ENCODE measurements at regions not wholly inside any gene's neighbourhood (a gene's known extent, or its start where the extent isn't known, plus 50 kb on each side); places are given as distances from the start of the nearest gene placed in this dataset.

GRCh38 chr4:181477591-181477990, 765.6 kb upstream of the TENM3 start:
- intact Hi-C loops (cut with DNase I), result no loop called here
- DNase-seq, result no peak

DNA sequence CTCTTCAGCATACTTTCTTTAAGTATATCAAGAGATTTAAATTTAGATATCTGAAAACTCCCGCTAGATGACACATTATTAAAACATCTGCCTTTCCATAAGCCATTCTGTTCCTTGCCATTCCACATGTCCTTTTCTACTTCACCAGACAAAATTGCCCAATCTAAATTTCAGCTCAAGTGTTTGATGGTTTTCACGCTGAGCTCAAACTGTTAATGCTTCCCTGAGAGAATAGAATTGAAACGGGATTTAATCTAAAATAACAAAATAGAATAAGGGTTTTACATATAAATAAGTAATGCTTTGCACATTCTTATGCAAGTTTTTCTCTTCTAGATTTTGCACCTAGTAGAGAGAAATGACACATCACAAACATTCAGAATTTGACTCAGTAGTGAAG, 764.5 kb upstream of the TENM3 start:
- intact Hi-C loops (cut with DNase I), result no loop called here

GRCh38 chr4:181479141-181479540, 764.1 kb upstream of the TENM3 start:
- intact Hi-C loops (cut with DNase I), result no loop called here
- DNase-seq, result no peak

More for the DNA sequence above, 764.5 kb upstream of the TENM3 start:
- no peak for DNase-seq

DNA sequence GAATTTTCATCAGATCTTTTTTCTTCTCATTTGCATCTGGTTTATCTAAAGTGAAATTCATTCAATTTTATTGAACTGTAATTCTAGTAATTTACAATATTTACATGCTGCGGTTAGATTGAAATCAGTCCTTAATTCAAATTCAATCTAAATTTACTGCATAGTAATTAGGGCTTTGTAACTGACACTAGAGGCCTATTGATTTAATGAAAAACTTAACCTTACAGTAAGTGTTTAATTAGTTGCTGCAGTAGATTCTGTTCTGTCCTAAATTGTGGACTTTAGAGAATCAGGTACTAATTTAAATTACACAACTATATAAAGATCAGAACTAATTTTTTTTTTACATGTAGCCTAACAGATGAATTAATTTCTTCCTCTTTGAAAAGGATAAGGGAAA, 758.8 kb upstream of the TENM3 start:
- intact Hi-C loops (cut with DNase I), result no loop called here
- DNase-seq, result no peak

- DNase-seq, result no peak
- intact Hi-C loops (cut with DNase I), result no loop called here
These were observed 754.3 kb upstream of the TENM3 start for GRCh38 chr4:181488926-181489325.

GRCh38 chr4:181498148-181498547, 745.1 kb upstream of the TENM3 start:
- DNase-seq, result no peak
- intact Hi-C loops (cut with DNase I), result no loop called here

DNA sequence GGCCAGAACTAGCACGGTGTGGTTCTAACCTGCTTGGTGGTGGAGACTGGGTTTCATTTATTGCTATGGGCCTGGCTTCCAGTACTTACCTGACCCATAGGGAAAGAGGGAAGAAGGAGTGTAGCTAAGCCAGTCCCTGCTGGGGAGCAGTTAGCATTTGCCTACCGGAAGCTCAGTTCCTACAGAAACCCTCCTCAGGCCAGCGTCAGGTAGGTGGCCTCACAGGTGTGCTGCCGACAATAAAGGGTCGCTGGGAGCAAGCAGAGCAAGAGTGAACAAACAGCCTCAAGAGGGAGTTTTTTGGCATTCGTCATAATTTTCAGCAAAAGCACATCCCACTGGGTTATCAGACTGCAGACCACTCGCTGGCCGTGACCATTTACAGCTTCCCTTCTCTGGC, 740.6 kb upstream of the TENM3 start:
- intact Hi-C loops (cut with DNase I), result no loop called here
- no peak for DNase-seq

GRCh38 chr4:181503687-181504390, 739.4 kb upstream of the TENM3 start:
- intact Hi-C loops (cut with DNase I), result no loop called here

DNA sequence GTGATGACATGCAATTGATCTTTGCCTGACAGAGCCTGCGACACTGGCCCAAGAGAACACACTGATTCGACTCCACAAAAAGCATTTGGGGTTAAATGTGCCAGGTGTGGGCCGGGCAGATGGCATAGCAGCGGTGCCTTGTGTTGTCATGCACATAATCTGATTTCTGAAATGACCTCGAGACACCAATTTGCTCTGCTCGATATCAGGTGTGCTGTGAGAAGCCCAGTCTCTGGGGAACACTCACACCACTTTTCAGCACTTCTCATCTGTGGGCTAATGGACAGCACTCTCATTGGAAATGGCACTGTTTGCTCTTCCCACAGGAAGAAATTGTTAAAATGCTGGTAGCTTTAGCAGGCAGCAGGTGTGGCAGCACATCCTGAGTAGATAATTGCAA, 738.3 kb upstream of the TENM3 start:
- intact Hi-C loops (cut with DNase I), result no loop called here
- no peak for DNase-seq

More at GRCh38 chr4:181503687-181504390, 739.4 kb upstream of the TENM3 start:
- no peak for DNase-seq

DNA sequence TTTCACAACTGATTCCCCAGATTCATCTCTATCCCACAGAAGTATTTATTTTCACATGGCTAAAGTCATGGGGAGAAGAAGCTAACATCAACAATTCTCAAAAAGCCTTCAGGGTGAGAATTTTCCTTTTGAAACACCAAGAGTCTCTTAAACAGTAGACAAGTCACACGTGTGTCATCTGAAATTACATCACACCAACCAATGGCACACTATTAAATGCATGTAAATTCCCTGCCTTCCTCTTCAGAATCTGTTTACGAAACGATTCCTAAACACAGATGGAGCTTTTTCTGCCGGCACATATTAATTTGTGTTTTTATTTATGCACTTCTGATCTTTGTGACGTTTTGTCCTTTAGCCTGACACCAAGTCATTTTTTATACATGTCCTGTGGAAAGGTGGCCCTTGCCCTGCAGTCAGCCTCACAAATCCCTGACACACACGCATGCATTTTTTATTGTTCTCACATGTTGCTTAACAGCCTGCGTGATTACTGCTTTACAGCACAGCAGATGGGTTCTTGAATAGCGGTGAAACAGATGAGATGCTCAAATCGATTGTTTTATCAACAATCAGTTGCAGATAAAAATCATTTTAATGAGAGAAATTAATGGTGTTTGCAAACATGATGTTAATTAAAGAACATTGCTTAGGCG, 735.9 kb upstream of the TENM3 start:
- DNase-seq, result no peak
- intact Hi-C loops (cut with DNase I), result no loop called here

DNA sequence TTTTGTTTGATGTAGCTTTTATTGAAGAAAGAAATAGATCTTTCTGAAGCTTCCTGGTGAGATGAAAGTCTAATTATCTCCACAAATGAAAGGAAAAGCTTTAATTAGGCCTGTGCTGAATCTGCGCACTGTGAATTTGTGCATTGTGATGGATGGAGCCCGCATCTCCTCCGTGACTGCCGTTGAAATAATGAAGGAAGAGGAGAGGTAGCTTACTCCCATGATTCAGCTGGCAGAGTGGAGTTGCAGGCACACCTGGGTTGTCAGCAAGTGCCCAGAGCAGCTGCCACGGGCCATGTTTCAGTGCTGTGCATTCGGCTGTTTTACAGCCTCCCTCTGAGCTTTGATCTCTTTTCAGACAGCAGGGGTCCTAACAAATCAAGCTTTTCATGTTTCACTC, 735.3 kb upstream of the TENM3 start:
- DNase-seq, result no peak
- intact Hi-C loops (cut with DNase I), result no loop called here

- intact Hi-C loops (cut with DNase I), result no loop called here
- no peak for DNase-seq
These were observed 734.6 kb upstream of the TENM3 start for GRCh38 chr4:181508601-181509000.

- intact Hi-C loops (cut with DNase I), result no loop called here
- no peak for DNase-seq
These were observed 734.1 kb upstream of the TENM3 start for GRCh38 chr4:181509073-181509472.

DNA sequence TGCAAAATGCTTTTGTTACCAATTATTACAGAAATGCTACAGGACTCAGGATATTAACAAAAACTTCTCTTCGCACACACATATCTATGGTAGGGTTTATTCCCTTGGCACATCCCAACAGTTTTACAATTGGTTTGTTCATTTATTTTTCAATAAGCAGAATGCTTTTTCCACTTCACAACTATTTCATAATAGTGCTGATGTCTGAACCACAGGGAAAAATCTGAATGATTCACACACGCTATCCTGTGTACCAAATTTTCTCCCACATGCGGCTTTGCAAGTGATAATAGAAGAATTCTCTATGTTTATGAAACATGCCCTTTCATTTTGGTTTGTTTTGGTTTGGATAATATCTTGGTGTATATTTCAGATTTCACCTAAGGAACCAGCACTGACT, 725.7 kb upstream of the TENM3 start:
- intact Hi-C loops (cut with DNase I), result no loop called here
- no peak for DNase-seq

- intact Hi-C loops (cut with DNase I), result no loop called here
- DNase-seq, result no peak
These were observed 722.4 kb upstream of the TENM3 start for GRCh38 chr4:181520790-181521189.

DNA sequence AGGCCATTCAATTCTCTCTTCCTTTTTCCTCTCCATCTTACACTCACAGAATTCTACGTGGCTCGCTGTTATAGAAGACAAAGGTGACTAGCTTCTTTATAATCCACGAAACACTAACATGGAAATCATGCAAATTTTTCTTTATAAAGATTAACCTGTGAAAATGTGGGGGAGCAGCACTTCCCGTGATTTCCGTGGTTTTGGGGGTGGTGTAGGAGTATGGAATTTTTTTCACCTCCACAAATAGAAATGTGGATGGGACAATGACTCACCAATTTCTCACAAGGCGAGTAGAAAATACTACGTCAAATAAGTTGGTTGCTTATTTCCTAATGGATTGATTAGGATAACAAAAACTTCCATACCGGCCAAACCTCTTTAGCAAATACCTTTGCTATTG, 719.2 kb upstream of the TENM3 start:
- intact Hi-C loops (cut with DNase I), result no loop called here
- no peak for DNase-seq

DNA sequence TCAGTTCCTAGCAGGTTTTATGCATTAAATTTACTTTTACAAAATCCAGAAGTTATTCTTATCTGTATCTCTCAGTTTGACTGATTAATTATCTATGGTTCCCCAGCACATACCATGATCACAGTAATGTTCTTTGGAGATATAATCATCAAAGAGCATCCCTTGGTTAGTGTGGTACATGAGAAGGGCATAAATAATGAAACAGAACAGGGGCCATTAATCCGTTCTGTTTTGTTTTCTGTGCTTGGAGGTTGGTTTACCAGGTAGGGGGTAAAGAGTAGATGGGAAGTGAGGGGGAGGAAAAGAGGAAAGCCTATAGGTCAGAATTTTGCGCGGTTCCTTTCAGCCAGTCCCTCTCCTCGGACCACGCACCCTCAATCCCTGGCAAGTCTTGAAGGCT, 718.7 kb upstream of the TENM3 start:
- intact Hi-C loops (cut with DNase I), result no loop called here

GRCh38 chr4:181525634-181526033, 717.6 kb upstream of the TENM3 start:
- intact Hi-C loops (cut with DNase I), result loop anchor here (5.0 kb wide), 1 partner anchor 698 kb away; no protein-coding TSS in a partner anchor

More for the DNA sequence above, 718.7 kb upstream of the TENM3 start:
- no peak for DNase-seq

GRCh38 chr4:181528570-181529184, 714.5 kb upstream of the TENM3 start:
- DNase-seq, result peak; percentile 46 to 95 (median 78)
- intact Hi-C loops (cut with DNase I), result loop anchor here (1.0 to 5.0 kb wide), 2 partner anchors 385 to 701 kb away; no protein-coding TSS in a partner anchor

More at GRCh38 chr4:181525634-181526033, 717.6 kb upstream of the TENM3 start:
- no peak for DNase-seq

DNA sequence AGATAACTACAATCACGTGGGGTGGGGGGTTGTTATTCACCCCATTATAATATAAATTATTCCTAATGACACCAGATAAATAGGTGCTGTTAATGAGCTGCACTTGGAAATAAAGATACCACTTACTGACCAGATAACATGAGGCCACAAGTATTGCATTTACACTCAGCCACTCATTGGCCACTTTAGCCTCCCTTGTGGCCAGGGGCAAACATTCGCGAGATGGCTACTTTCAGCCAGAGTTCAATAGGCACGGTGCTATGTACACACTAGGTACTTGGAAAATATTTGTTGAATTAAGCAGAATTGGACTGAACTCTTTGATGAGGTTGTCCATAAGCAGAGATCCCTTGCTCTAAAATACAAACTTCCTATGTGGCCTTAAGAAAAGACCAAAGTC, 713.7 kb upstream of the TENM3 start:
- DNase-seq, result no peak
- intact Hi-C loops (cut with DNase I), result loop anchor here (5.0 kb wide), 1 partner anchor 702 kb away; no protein-coding TSS in a partner anchor

DNA sequence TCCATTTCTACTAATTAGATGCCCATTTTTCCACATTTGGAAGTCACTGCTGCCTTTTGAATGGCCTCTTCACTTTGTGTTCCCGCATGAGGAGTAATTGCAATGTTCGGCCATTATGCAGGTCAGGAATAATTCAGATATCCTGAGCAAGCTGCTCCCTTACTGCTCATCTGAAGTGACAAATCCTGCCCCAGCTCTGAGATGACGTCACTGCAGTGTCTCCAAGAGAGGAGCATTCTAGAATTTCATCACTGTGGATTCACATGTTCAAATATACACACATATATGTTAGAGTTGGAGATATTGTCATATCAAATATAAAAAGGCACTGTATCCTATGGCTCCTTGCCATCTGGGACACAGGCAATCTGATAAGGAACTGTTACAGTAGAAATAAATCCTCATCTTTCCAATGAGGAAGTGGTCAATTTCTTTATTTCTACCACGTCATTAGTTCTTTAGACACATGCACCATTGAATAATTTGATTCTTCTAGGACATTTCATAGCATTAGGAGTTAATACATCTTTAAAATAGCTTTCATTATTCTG, 706.9 kb upstream of the TENM3 start:
- intact Hi-C loops (cut with DNase I), result no loop called here
- no peak for DNase-seq
